GM21515 (cell line): ENCODE measurements at regions not wholly inside any gene's neighbourhood (a gene's known extent, or its start where the extent isn't known, plus 50 kb on each side); places are given as distances from the start of the nearest gene placed in this dataset.

Source experiments
- ATAC-seq: cut with Tn5 transposase; IDR thresholded peaks from one replicate; pipeline ENCODE4 v1.9.1; 2021; ENCODE audit not compliant: unreplicated experiment

- ATAC-seq: no peak
These were observed 798.3 kb downstream of the MAFB start for GRCh38 chr20:39890697-39891096.

GRCh38 chr20:39888310-39888709, 800.7 kb downstream of the MAFB start:
- ATAC-seq: no peak

GRCh38 chr20:39886650-39887190, 802.3 kb downstream of the MAFB start:
- no peak for ATAC-seq

- ATAC-seq: no peak
These were observed 802.9 kb downstream of the MAFB start for GRCh38 chr20:39885975-39886649.

GRCh38 chr20:39882806-39883205, 806.2 kb downstream of the MAFB start:
- ATAC-seq: no peak

- ATAC-seq: no peak
These were observed 808.1 kb downstream of the MAFB start for GRCh38 chr20:39880890-39881289.

GRCh38 chr20:39879296-39879695, 809.7 kb downstream of the MAFB start:
- no peak for ATAC-seq

- ATAC-seq: no peak
These were observed 810.2 kb downstream of the MAFB start for GRCh38 chr20:39878809-39879208.

GRCh38 chr20:39878320-39878719, 810.7 kb downstream of the MAFB start:
- ATAC-seq: no peak

- ATAC-seq: no peak
These were observed 811.2 kb downstream of the MAFB start for GRCh38 chr20:39877788-39878187.

- no peak for ATAC-seq
These were observed 811.9 kb downstream of the MAFB start for GRCh38 chr20:39876976-39877635.

GRCh38 chr20:39875492-39876110, 813.4 kb downstream of the MAFB start:
- ATAC-seq: no peak

- ATAC-seq: peak; percentile 63
These were observed 814.8 kb downstream of the MAFB start for GRCh38 chr20:39874049-39874893.

- no peak for ATAC-seq
These were observed 815.8 kb downstream of the MAFB start for GRCh38 chr20:39873286-39873685.

GRCh38 chr20:39871013-39871412, 818.0 kb downstream of the MAFB start:
- ATAC-seq: no peak

GRCh38 chr20:39865446-39865845, 823.6 kb downstream of the MAFB start:
- ATAC-seq: no peak

- no peak for ATAC-seq
These were observed 826.6 kb downstream of the MAFB start for GRCh38 chr20:39862470-39862891.

- ATAC-seq: no peak
These were observed 827.7 kb downstream of the MAFB start for GRCh38 chr20:39861381-39861780.

- ATAC-seq: no peak
These were observed 831.2 kb downstream of the MAFB start for GRCh38 chr20:39857835-39858234.

- no peak for ATAC-seq
These were observed 831.8 kb downstream of the MAFB start for GRCh38 chr20:39857187-39857586.

- ATAC-seq: no peak
These were observed 833.2 kb downstream of the MAFB start for GRCh38 chr20:39855799-39856198.
